ENCODE measurements at regions not wholly inside any gene's neighbourhood (a gene's known extent, or its start where the extent isn't known, plus 50 kb on each side); places are given as distances from the start of the nearest gene placed in this dataset.
A peak's percentile ranks its signal among the peaks of the same experiment; 100 is the strongest.

- TF ChIP-seq, protein P1, sequence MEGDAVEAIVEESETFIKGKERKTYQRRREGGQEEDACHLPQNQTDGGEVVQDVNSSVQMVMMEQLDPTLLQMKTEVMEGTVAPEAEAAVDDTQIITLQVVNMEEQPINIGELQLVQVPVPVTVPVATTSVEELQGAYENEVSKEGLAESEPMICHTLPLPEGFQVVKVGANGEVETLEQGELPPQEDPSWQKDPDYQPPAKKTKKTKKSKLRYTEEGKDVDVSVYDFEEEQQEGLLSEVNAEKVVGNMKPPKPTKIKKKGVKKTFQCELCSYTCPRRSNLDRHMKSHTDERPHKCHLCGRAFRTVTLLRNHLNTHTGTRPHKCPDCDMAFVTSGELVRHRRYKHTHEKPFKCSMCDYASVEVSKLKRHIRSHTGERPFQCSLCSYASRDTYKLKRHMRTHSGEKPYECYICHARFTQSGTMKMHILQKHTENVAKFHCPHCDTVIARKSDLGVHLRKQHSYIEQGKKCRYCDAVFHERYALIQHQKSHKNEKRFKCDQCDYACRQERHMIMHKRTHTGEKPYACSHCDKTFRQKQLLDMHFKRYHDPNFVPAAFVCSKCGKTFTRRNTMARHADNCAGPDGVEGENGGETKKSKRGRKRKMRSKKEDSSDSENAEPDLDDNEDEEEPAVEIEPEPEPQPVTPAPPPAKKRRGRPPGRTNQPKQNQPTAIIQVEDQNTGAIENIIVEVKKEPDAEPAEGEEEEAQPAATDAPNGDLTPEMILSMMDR (IDR thresholded peaks at IDR 0.05; ENCODE audit: insufficient read depth, low read length): no peak
- no peak overlapping the region for H3K4me3 ChIP-seq (ENCODE audit: low read depth, low read length)
- peak; percentile 32 for DNase-seq (ENCODE audit: low read depth)
These were observed 1222.2 kb downstream of the STIM2 start for GRCh38 chr4:28082686-28083390.

DNA sequence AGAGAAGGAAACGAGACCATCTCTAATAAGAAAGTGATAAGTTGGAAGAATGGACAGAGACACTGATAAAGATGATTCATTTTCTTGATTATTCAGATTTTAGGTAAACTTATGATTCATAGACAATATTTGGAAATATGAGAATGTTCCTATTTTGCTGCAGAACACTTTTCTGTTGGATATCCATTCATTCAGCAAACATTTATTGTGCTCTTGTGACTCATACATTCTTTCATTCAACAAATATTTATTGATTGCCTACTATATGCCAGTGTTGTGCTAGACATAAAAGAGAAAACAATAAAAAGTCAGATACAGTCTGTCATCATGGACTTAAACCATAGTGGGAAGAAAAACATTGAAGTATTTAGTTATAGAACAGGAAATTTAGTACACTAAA lies 1232.0 kb downstream of the STIM2 start:
- H3K4me3 ChIP-seq (ENCODE audit: low read depth, low read length): no peak overlapping the region
- TF ChIP-seq, protein P1 (IDR thresholded peaks at IDR 0.05; ENCODE audit: insufficient read depth, low read length): no peak
- DNase-seq (ENCODE audit: low read depth): no peak

GRCh38 chr4:28093071-28093470 lies 1232.4 kb downstream of the STIM2 start:
- TF ChIP-seq, protein P1 (IDR thresholded peaks at IDR 0.05; ENCODE audit: insufficient read depth, low read length): no peak
- H3K4me3 ChIP-seq (ENCODE audit: low read depth, low read length): no peak overlapping the region
- DNase-seq (ENCODE audit: low read depth): no peak

- TF ChIP-seq, protein P1 (IDR thresholded peaks at IDR 0.05; ENCODE audit: insufficient read depth, low read length): no peak
- DNase-seq (ENCODE audit: low read depth): no peak
- H3K4me3 ChIP-seq (ENCODE audit: low read depth, low read length): no peak overlapping the region
These were observed 1240.9 kb downstream of the STIM2 start for GRCh38 chr4:28101583-28101982.

DNA sequence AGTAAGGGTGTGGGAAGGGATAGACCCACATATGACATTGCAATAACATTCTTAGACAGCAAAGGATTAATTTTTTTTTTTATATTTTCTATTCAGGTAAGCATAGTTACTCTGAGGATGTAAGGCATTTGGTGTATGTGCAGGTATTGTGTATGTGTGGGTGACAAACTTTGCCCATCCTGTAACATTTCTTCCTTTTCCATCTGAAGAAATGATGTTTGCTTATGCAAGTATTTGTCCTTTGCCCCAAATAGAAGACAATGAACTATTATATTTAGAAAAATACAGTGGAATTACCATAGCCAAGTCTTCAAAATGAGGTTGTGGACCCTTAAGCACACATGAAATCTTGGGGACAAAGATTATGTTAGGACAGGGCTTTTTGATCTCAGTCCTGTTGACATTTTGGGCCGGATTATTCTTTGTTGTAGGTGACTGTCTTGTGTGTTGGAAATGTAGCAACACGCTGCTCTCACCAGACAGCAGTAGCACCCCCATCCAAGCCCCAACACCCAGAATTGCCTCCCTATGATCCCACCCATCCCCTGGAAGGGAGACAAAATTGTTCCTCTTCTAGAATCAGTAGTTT lies 1244.7 kb downstream of the STIM2 start:
- TF ChIP-seq, protein P1 (IDR thresholded peaks at IDR 0.05; ENCODE audit: insufficient read depth, low read length): no peak

GRCh38 chr4:28106155-28106554 lies 1245.5 kb downstream of the STIM2 start:
- no peak for DNase-seq (ENCODE audit: low read depth)
- no peak overlapping the region for H3K4me3 ChIP-seq (ENCODE audit: low read depth, low read length)
- TF ChIP-seq, protein P1 (IDR thresholded peaks at IDR 0.05; ENCODE audit: insufficient read depth, low read length): no peak

More for the DNA sequence above, 1244.7 kb downstream of the STIM2 start:
- H3K4me3 ChIP-seq (ENCODE audit: low read depth, low read length): no peak overlapping the region
- no peak for DNase-seq (ENCODE audit: low read depth)

Measured in fibroblast of the aortic adventitia (primary cell).